ENCODE measurements at regions not wholly inside any gene's neighbourhood (a gene's known extent, or its start where the extent isn't known, plus 50 kb on each side); places are given as distances from the start of the nearest gene placed in this dataset.
"Not testable (repeated sequence)": the region's sequence is repeated elsewhere in the genome, so short reads cannot be mapped to it uniquely, and the experiment has no call there.

DNA sequence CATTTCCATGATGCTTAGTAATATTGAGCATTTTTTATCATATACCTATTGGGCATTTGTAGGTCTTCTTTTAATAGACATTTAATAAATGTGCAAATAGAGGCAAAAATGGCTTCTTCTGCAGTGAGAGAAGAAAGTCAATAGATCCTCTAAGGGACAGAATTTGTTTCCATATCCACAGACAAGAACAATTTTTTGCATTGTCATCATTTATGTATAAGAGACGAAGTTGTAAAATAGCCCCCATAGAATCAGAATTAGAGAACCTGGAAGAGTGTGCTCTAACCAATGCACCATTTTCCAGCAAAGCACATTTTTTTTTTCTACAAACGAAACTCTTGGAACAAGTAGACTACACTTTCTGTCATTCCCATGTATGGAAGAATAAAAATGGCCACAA is 365.1 kb upstream of the PDE3A start:
- Histone ChIP-seq H3K4me3 (no peak overlapping the region), H3K9me3 (no peaks in the 10 kb centered on the region), H3K36me3 (no peaks in the 10 kb centered on the region), H3K4me1 (no peaks in the 10 kb centered on the region), H3K27ac (no peak overlapping the region), H3K27me3 (no peaks in the 10 kb centered on the region)
- no peak for TF ChIP-seq EP300 (IDR thresholded peaks at IDR 0.05)
- TF ChIP-seq, protein P1, sequence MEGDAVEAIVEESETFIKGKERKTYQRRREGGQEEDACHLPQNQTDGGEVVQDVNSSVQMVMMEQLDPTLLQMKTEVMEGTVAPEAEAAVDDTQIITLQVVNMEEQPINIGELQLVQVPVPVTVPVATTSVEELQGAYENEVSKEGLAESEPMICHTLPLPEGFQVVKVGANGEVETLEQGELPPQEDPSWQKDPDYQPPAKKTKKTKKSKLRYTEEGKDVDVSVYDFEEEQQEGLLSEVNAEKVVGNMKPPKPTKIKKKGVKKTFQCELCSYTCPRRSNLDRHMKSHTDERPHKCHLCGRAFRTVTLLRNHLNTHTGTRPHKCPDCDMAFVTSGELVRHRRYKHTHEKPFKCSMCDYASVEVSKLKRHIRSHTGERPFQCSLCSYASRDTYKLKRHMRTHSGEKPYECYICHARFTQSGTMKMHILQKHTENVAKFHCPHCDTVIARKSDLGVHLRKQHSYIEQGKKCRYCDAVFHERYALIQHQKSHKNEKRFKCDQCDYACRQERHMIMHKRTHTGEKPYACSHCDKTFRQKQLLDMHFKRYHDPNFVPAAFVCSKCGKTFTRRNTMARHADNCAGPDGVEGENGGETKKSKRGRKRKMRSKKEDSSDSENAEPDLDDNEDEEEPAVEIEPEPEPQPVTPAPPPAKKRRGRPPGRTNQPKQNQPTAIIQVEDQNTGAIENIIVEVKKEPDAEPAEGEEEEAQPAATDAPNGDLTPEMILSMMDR (IDR thresholded peaks at IDR 0.05) = no peak
- DNase-seq (ENCODE audit: low spot score in 2 of 2) = no peak
- WGBS = 94% methylated on average over 2 of the region's 2 CpGs

DNA sequence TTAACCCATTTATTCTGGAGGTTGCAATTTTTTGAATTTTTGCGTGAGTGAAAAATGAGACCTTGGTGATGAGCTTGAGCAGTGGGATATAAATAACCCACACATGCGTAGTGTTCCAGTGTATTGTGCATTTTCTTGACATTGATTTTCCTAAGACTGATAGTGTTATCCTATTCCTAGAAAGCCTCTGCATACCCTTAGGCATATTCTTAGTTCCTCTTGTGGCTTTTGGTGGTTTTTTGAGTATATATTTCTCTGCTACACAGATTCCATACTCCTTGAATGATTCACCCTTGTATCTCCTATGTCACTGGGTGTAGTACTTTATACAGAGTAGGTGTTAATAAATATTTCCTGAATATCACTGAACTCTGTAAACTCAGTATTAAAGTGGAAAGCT is 363.4 kb upstream of the PDE3A start:
- no peaks in the 10 kb centered on the region for H3K36me3 ChIP-seq
- DNase-seq (ENCODE audit: low spot score in 2 of 2) = no peak
- H3K4me3 ChIP-seq = no peak overlapping the region
- no peaks in the 10 kb centered on the region for H3K4me1 ChIP-seq
- H3K27me3 ChIP-seq = no peaks in the 10 kb centered on the region
- H3K27ac ChIP-seq = no peak overlapping the region
- TF ChIP-seq EP300 (IDR thresholded peaks at IDR 0.05) (no peak), POLR2AphosphoS5 (IDR thresholded peaks at IDR 0.05) (no peak), POLR2A (IDR thresholded peaks at IDR 0.05) (no peak)
- TF ChIP-seq, protein P1 (IDR thresholded peaks at IDR 0.05) = no peak
- no peaks in the 10 kb centered on the region for H3K9me3 ChIP-seq
- 50% methylated on average over 2 of the region's 2 CpGs for WGBS

DNA sequence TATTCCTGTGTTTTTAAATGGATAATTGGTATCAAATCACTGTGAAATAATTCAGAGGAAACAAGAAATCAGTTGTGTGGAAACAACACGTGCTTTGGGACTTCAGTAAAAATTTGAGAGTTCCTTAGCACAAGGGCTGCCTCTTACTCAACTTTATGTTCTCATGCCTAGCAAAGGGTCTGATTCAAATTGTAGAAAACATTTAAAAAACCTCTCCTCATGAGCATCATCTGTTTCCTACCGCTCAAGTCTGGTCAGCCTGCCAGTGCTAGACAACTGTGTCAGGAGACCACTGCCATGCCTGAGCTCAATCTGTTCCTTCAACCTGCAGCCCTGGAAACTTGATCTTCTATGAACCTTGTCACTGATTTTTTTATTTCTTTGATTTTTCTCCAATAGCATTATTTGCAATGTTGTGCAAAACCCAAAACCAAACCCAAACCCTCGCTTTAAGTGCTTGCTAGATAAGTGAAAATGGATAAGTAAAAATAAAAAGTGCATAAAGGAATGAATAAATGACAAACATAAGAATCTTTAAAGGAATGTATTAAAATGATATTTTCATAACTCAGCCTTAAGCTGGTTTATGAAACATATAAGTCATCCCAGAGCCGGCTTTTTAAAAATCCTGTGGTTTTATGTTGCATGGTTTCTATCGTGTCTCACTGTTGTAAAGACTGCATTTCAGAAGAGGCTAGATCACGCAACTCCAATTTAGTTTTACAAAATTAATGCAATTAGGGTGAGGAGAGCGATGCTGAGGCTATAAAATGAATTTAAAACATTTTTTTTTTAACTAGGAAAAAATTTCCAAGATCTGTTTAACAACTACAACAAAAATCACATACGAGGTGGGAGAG is 361.2 kb upstream of the PDE3A start:
- Histone ChIP-seq H3K4me1 (no peaks in the 10 kb centered on the region), H3K36me3 (no peaks in the 10 kb centered on the region), H3K4me3 (no peak overlapping the region), H3K9me3 (no peaks in the 10 kb centered on the region), H3K27ac (no peak overlapping the region), H3K27me3 (no peaks in the 10 kb centered on the region)
- DNase-seq (ENCODE audit: low spot score in 2 of 2) = no peak
- 73% methylated on average over 8 of the region's 8 CpGs for WGBS
- TF ChIP-seq, protein P1 (IDR thresholded peaks at IDR 0.05) = no peak
- TF ChIP-seq POLR2A (IDR thresholded peaks at IDR 0.05) (no peak), POLR2AphosphoS5 (IDR thresholded peaks at IDR 0.05) (no peak), EP300 (IDR thresholded peaks at IDR 0.05) (no peak)

DNA sequence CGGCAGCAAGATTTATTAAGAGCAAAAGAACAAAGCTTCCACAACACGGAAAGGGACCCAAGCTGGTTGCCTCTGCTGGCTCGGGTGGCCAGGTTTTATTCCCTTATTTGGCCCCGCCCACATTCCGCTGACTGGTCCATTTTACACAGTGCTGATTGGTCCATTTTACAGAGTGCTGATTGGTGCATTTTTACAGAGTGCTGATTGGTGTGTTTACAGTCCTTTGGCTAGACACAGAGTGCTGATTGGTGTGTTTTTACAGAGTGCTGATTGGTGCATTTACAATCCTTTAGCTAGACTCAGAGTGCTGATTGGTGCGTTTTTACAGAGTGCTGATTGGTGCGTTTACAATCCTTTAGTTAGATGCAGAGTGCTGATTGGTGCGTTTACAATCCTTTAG is 358.4 kb upstream of the PDE3A start:
- DNase-seq (ENCODE audit: low spot score in 2 of 2); H3K4me1 ChIP-seq; H3K27me3 ChIP-seq; H3K36me3 ChIP-seq; H3K9me3 ChIP-seq; H3K4me3 ChIP-seq; H3K27ac ChIP-seq: not testable (repeated sequence)
- WGBS = 96% methylated on average over 8 of the region's 8 CpGs

DNA sequence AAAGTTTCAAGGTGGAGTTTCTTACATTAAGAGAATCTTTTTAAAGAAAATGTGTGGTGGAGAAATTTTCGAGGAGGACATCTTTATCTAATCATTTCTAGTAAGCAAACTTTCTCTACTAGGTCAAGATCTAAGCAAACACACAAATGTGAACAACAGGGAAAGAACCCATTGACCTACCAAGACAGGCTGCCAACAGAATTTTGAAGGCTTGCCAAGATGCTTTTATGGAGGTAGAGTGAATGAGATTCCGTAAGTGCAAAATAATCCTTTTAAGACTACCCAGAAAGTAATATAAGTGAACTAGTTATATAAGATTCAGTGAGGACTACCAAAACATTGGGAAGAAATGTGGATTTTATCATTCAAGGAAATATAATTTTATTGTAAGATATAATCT is 357.1 kb upstream of the PDE3A start:
- Histone ChIP-seq H3K27me3 (no peaks in the 10 kb centered on the region), H3K27ac (no peak overlapping the region), H3K36me3 (no peaks in the 10 kb centered on the region), H3K9me3 (no peaks in the 10 kb centered on the region), H3K4me1 (no peaks in the 10 kb centered on the region), H3K4me3 (no peak overlapping the region)
- no peak for DNase-seq (ENCODE audit: low spot score in 2 of 2)
- TF ChIP-seq POLR2AphosphoS5 (IDR thresholded peaks at IDR 0.05) (no peak), EP300 (IDR thresholded peaks at IDR 0.05) (no peak), POLR2A (IDR thresholded peaks at IDR 0.05) (no peak)
- TF ChIP-seq, protein P1 (IDR thresholded peaks at IDR 0.05) = no peak
- WGBS = 37% methylated on average over 2 of the region's 2 CpGs

DNA sequence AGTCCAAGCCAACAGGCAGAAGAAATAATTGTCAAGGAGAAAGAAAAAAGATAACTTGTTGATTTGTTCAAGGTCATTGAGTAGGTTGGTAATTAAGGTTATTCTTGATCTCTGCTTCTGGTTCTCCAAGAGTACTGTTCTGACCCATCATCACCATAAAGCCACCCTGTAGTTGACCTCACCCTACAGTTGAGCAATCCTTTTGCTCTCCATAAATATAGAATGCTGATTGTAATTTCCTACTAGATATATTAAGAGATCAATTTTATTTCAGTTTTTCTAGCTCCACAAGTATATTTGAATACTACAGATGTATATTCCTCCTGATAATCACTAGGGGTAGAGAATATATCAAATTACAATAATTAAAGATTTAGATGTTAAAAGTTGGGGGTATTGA is 350.5 kb upstream of the PDE3A start:
- Histone ChIP-seq H3K4me1 (no peaks in the 10 kb centered on the region), H3K9me3 (no peaks in the 10 kb centered on the region), H3K27ac (no peak overlapping the region), H3K36me3 (no peaks in the 10 kb centered on the region), H3K27me3 (no peaks in the 10 kb centered on the region), H3K4me3 (no peak overlapping the region)
- DNase-seq (ENCODE audit: low spot score in 2 of 2) = no peak
- TF ChIP-seq, protein P1 (IDR thresholded peaks at IDR 0.05) = no peak
- TF ChIP-seq EP300 (IDR thresholded peaks at IDR 0.05) (no peak), POLR2AphosphoS5 (IDR thresholded peaks at IDR 0.05) (no peak), POLR2A (IDR thresholded peaks at IDR 0.05) (no peak)

Data from suprapubic skin (tissue), 4 donors.